Fibroblast of lung (primary cell): ENCODE measurements at regions not wholly inside any gene's neighbourhood (a gene's known extent, or its start where the extent isn't known, plus 50 kb on each side); places are given as distances from the start of the nearest gene placed in this dataset.

Experiments
- DNase-seq, 2 donors: peaks; one replicate each; pipeline versions ENCODE4 v3.0.0 to v3.0.0-alpha.2; 2010; ENCODE audit warnings: low read depth in 2 of 2
- H2AFZ ChIP-seq: 2 replicates; pipeline ENCODE4 v1.5.1; 2012; ENCODE audit warnings: low read length, control low read depth, inconsistent platforms
- H3K27ac ChIP-seq: 2 replicates; pipeline ENCODE4 v1.5.1; 2011; ENCODE audit warnings: low read length, control low read depth; ENCODE audit not compliant: insufficient read depth
- H3K27me3 ChIP-seq: 2 replicates; pipeline ENCODE4 v1.5.1; 2011; ENCODE audit warnings: mild to moderate bottlenecking, low read length; ENCODE audit not compliant: control insufficient read depth, insufficient read depth
- H3K36me3 ChIP-seq: 2 replicates; pipeline ENCODE4 v1.5.1; 2011; ENCODE audit warnings: low read length; ENCODE audit not compliant: control insufficient read depth, insufficient read depth
- H3K4me1 ChIP-seq: 2 replicates; pipeline ENCODE4 v1.5.1; 2011; ENCODE audit warnings: low read length; ENCODE audit not compliant: control insufficient read depth, insufficient read depth; ENCODE audit errors: extremely low read depth
- H3K4me2 ChIP-seq: 2 replicates; pipeline ENCODE4 v1.5.1; 2011; ENCODE audit warnings: low read length, control low read depth; ENCODE audit not compliant: insufficient read depth; ENCODE audit errors: extremely low read depth
- H3K4me3 ChIP-seq, 4 experiments: fragments of 200-600 bp in 1 of 4; sonication (generic) in 1 of 4; replicated peaks in 1 of 4; 2 replicates each; pipeline ENCODE4 v1.5.1; 2011 to 2016; ENCODE audit warnings: low read length in 4 of 4, low read depth in 3 of 4, mild to moderate bottlenecking in 3 of 4, control low read depth in 2 of 4, inconsistent platforms in 1 of 4, mixed read lengths in 1 of 4; ENCODE audit not compliant: insufficient read depth in 1 of 4; ENCODE audit errors: control extremely low read depth in 1 of 4
- H3K79me2 ChIP-seq: 2 replicates; pipeline ENCODE4 v1.5.1; 2012; ENCODE audit warnings: mild to moderate bottlenecking, low read length, inconsistent platforms; ENCODE audit not compliant: control insufficient read depth, insufficient read depth
- H3K9ac ChIP-seq: 2 replicates; pipeline ENCODE4 v1.5.1; 2011; ENCODE audit warnings: mild to moderate bottlenecking, low read length, control low read depth; ENCODE audit not compliant: insufficient read depth
- H3K9me3 ChIP-seq: 2 replicates; pipeline ENCODE4 v1.5.1; 2012; ENCODE audit warnings: low read depth, low read length; ENCODE audit not compliant: control insufficient read depth, insufficient read depth
- H4K20me1 ChIP-seq: 2 replicates; pipeline ENCODE4 v1.5.1; 2011; ENCODE audit warnings: low read length; ENCODE audit not compliant: control insufficient read depth, insufficient read depth; ENCODE audit errors: extremely low read depth
- EZH2 ChIP-seq: IDR thresholded peaks from 2 replicates; pipeline ENCODE4 v1.5.1; 2012; ENCODE audit warnings: low read length, control low read depth, mild to moderate bottlenecking; ENCODE audit errors: missing control alignments
- TF ChIP-seq, protein P1 (sequence below), 2 donors: IDR thresholded peaks in 1 of 2; conservative IDR thresholded peaks in 1 of 2; 1 replicate in 1 of 2; 2 replicates in 1 of 2; pipeline ENCODE4 v1.5.1; 2011 to 2012; ENCODE audit warnings: low read length in 2 of 2, control low read depth in 1 of 2, inconsistent platforms in 1 of 2, low read depth in 1 of 2, mild to moderate bottlenecking in 1 of 2

- no peak overlapping the region for H2AFZ ChIP-seq
- no peaks in the 10 kb centered on the region for H4K20me1 ChIP-seq
- H3K27ac ChIP-seq = no peak overlapping the region
- no peak overlapping the region for H3K4me2 ChIP-seq
- no peaks in the 10 kb centered on the region for H3K79me2 ChIP-seq
- H3K27me3 ChIP-seq = no peaks in the 10 kb centered on the region
- TF ChIP-seq, protein P1, sequence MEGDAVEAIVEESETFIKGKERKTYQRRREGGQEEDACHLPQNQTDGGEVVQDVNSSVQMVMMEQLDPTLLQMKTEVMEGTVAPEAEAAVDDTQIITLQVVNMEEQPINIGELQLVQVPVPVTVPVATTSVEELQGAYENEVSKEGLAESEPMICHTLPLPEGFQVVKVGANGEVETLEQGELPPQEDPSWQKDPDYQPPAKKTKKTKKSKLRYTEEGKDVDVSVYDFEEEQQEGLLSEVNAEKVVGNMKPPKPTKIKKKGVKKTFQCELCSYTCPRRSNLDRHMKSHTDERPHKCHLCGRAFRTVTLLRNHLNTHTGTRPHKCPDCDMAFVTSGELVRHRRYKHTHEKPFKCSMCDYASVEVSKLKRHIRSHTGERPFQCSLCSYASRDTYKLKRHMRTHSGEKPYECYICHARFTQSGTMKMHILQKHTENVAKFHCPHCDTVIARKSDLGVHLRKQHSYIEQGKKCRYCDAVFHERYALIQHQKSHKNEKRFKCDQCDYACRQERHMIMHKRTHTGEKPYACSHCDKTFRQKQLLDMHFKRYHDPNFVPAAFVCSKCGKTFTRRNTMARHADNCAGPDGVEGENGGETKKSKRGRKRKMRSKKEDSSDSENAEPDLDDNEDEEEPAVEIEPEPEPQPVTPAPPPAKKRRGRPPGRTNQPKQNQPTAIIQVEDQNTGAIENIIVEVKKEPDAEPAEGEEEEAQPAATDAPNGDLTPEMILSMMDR (conservative IDR thresholded peaks at IDR 0.05 in 1 of 2, IDR thresholded peaks at IDR 0.05 in 1 of 2; ENCODE audit: low read depth in 1 of 2, low read length in 2 of 2) = no peak
- no peak for TF ChIP-seq EZH2
- H3K4me3 ChIP-seq = no peak overlapping the region
- no peak for DNase-seq
- H3K4me1 ChIP-seq = peaks cover 4% of the 10 kb centered on the region
- no peak overlapping the region for H3K9ac ChIP-seq
- no peaks in the 10 kb centered on the region for H3K36me3 ChIP-seq
- no peaks in the 10 kb centered on the region for H3K9me3 ChIP-seq
These were observed 140.4 kb downstream of the PMP22 start for GRCh38 chr17:15124746-15125145.

GRCh38 chr17:15124264-15124595 is 140.9 kb downstream of the PMP22 start:
- no peak overlapping the region for H3K4me3 ChIP-seq
- no peak for TF ChIP-seq EZH2
- TF ChIP-seq, protein P1 (conservative IDR thresholded peaks at IDR 0.05 in 1 of 2, IDR thresholded peaks at IDR 0.05 in 1 of 2; ENCODE audit: low read depth in 1 of 2, low read length in 2 of 2) = no peak
- no peaks in the 10 kb centered on the region for H3K9me3 ChIP-seq
- no peaks in the 10 kb centered on the region for H3K27me3 ChIP-seq
- H2AFZ ChIP-seq = no peak overlapping the region
- peaks cover 4% of the 10 kb centered on the region for H3K4me1 ChIP-seq
- no peak for DNase-seq
- H3K79me2 ChIP-seq = no peaks in the 10 kb centered on the region
- no peak overlapping the region for H3K27ac ChIP-seq
- H4K20me1 ChIP-seq = no peaks in the 10 kb centered on the region
- no peak overlapping the region for H3K4me2 ChIP-seq
- no peak overlapping the region for H3K9ac ChIP-seq
- H3K36me3 ChIP-seq = no peaks in the 10 kb centered on the region

DNA sequence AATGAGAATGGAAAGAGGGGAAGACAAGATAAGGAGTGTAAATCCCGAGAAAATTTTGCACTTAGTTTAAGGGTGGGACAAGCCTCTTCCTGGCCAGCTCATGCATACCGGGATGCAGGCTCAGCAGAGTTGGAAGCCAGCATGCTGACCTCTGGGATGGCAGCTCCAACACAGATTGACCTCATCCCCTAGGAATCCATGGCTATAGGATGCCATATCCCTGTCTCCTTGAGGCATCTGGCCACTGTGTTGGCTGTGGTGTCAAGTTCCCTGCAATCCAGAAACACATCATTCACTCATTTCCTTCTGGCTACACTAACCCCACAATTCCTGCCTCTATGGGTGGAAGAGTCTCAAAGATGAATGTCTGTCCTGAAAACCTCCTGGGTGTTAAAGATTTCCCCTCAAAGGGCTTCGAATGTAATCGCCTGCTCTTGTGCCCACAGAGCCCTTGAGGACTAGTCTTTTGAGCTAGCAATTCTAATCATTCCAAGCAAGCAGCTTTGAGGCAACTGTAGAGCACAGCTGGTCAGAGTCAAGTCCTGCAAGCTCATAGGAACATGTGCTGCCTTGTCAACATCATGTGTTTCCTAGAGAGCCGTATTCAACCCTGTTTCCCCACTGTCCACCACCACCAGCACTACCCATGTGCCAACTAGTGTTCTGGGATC is 141.4 kb downstream of the PMP22 start:
- no peak for TF ChIP-seq EZH2
- TF ChIP-seq, protein P1 (conservative IDR thresholded peaks at IDR 0.05 in 1 of 2, IDR thresholded peaks at IDR 0.05 in 1 of 2; ENCODE audit: low read depth in 1 of 2, low read length in 2 of 2) = no peak
- Histone ChIP-seq H3K4me1 (peaks cover 4% of the 10 kb centered on the region), H3K79me2 (no peaks in the 10 kb centered on the region), H3K4me3 (no peak overlapping the region), H3K27ac (no peak overlapping the region), H3K36me3 (no peaks in the 10 kb centered on the region), H2AFZ (no peak overlapping the region), H4K20me1 (no peaks in the 10 kb centered on the region), H3K9me3 (no peaks in the 10 kb centered on the region), H3K9ac (no peak overlapping the region), H3K27me3 (no peaks in the 10 kb centered on the region), H3K4me2 (no peak overlapping the region)
- peak; percentile 49 to 62 for DNase-seq
